Inferior parietal cortex (tissue), 1 donor: ENCODE measurements at regions not wholly inside any gene's neighbourhood (a gene's known extent, or its start where the extent isn't known, plus 50 kb on each side); places are given as distances from the start of the nearest gene placed in this dataset.
"Not testable (repeated sequence)": the region's sequence is repeated elsewhere in the genome, so short reads cannot be mapped to it uniquely, and the experiment has no call there.

ENCODE experiments used
- DNase-seq: peaks from one replicate; pipeline ENCODE4 v3.0.0-alpha.2; 2016; ENCODE audit errors: extremely low spot score

DNA sequence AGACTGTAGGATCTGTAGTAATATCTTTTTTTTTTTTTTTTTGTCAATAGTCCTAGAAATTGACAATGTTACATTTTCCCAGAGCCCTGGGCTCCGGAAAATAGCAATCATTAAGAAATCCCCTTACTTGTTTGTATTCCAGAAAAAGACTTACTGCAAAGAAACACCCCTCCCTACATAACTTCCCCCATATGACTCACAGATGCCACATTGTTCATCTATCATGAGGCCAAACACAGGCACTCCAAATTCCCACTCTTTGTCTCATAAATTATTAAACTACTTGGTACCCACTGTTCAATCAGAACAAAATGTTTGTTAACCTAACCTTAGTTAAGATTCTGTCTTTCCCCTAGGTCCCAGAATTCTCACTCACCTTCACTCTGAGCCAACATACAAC lies 53.5 kb downstream of the TEX51 start:
- DNase-seq, result no peak

DNA sequence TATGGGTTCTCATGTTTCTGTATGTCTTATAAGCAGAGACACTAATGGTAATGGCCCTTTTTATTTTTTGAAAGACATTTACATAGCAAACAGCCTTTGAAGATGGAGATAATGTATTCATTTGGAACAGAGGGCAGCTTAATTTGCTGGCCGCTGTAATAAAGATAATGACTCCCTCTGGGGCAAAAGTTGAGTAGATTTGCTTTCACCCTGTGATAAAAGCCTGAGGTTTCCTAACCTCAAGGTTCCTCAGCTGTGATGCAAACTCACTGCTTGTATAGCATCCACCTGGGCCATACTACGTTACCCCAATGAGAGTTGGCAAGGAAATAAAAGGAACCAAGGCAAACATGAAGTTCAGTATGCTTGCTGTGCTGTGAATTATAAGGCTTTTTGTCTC lies 54.8 kb downstream of the TEX51 start:
- DNase-seq, result no peak

DNA sequence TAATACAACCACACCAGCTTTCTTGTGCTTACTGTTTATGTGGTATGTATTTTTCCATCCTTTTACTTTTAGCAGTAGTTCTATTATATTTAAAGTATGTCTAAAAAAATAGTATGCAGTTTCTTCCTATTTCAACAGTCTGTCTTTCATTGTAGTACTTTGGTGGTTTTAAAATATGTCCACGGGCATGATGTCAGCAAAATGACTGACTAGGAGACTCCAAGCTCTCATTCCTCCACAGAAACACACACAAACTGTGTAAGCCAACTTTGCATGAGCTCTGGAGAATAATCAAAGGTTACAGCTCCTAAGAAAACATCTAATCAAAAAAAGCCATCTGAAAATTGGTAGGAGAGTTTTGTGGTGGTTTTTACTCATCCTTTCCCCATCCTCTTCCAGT lies 56.1 kb downstream of the TEX51 start:
- no peak for DNase-seq

DNA sequence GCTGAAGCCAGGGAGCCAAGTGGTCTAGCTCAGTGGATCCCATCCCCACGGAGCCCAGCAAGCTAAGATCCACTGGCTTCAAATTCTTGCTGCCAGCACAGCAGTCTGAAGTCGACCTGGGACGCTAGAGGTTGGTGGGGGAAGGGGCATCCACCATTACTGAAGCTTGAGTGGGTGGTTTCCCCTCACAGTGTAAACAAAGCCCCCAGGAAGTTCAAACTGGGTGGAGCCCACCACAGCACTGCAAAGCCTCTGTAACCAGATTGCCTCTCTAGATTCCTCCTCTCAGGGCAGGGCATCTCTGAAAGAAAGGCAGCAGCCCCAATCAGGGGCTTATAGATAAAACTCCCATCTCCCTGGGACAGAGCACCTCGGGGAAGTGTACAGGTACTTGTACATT lies 58.1 kb downstream of the TEX51 start:
- not testable (repeated sequence) for DNase-seq

DNA sequence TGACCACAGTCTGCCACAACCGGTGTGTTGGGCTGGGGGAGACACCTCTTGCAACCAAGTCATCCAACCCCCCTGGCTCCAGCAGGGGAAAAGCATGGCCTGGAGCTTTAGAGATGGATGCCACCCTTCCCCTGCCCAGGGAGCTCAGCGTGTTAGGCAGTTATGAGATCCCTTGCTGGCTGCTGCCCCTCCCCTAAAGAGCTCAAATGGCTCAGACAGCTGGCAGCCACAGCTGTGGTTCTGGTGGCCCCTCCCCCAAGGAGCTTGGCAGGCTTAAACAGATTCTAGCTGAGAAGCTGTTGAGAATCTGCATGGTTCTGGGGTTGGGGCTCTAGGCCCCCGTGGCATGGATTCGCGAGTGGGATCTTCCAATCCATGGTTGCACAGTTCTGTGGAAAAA lies 64.7 kb downstream of the TEX51 start:
- DNase-seq, result no peak

DNA sequence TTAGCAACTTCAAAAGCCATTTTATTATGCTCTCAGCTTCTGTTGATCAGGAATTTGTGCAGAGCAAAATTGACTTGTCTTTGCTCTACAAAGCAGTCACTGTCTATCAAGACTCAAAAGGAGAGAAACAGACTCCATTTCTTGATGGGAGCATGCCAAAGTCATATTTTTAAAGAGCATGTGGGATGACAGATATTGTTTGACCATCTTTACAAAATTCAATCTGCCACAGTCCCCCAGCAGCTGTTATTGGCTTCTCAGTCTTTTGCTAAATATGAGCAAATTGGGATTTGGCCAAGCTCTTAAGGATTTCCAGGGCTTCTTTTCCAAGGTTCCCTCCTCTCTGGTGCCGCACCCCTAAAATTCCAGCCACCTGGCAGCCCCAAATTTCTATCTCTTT lies 67.9 kb downstream of the TEX51 start:
- DNase-seq, result no peak

DNA sequence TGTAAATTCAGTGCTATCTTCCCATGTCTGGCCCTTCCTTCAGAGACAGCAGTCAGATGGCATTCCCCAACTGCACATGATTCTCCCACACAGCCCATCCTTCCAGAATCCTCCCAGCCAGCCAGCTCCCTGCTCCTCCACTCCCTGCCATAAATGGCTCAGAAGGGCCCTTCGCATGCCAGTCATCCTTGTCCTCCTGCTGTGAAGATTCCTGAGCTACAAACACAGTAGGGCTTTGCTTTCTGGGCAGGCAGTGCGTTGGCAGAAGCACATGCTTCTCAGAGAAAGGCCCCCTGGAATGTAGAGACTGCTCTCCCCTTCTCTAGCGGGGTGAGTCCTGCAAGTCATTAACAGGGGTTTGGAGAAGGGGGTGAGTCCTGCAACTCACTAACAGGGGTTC lies 71.9 kb downstream of the TEX51 start:
- DNase-seq, result no peak

DNA sequence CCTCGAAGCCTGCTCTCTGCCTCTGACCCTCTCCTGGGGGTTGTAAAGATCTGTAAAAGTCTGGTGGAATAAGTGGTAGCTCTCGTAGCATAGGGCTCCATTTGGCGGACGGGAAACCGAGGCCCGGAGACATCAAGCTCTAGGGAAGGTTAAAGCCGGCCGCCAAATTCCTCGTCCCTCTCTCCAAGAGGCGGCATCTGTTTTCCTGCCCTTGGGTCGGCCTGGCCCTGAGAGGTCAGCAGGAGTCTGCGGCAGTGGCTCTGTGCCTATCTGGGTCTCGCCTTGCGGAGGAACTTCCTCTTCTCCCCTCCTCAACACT lies 72.4 kb downstream of the TEX51 start:
- no peak for DNase-seq

DNA sequence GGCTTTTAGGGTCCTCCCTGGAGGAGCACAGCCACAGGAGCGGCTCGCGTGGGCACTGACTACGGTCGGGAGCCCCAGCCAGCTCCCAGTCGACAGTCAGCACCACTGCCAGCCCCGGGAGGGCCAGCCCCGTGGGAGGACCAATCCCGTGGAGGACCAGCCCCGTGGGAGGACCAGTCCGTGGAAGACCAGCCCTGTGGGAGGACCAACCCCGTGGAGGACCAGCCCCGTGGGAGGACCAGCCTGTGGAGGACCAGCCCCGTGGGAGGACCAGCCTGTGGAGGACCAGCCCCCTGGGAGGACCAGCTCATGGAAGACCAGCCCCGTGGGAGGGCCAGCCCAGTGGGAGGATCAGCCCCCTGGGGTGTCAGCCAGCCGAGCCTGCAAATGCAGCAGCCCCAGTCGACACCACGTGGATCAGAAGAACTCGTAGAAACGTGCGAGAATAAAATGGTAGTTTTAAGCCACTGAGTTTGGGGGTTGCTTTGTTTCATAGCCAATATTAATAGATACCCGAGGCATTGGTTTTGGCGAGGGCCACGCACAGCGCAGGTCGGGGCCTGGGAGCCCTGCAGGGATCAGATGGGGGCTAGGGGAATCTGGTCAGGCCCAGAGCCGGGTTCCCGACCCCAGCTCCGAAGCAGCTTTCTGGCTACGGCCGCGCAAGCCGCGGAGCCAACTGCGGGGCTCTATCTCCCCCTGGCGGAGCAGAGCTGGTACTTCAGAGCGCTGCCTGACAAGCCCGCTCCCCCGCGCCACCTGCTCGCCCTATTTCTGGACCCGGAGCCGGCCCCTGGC lies 73.0 kb downstream of the TEX51 start:
- DNase-seq, result peak; percentile 80

DNA sequence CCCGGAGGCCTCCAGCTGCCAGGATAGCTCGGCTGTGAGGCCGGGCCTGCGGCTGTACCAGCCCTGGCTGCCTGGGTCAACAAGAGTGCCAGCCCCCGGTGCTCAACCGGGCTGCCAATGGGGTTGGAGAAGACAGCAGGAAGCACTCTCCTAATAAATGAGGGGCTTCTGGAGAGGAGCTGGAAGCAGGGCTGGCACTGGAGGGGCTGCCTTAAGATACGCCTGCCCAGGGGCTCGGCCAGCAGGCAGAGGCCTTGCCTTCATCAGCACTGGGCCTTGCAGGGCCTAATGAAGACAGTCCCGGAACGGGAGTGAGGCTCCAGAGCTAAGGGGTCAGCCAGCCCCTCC lies 73.6 kb downstream of the TEX51 start:
- no peak for DNase-seq

DNA sequence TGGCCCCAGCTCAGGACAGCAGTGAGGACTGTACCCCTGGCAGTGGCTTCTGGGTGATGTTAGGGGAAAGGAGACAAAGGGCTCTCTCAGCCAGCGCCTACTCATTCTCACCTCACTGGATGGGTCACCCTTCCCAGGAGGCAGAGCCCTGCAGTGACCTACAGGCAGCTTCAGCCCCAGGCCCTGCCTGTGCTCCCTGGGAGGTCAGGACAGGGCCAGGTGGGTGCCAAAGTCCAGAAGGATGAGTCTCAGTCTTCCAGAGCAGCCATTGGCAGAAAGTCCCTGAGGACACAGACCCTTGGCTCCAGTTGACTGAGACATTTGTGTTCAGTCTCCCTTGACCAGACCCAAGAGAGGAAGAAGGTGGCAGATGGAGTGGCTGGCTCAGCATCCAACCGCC lies 75.1 kb downstream of the TEX51 start:
- DNase-seq, result no peak

DNA sequence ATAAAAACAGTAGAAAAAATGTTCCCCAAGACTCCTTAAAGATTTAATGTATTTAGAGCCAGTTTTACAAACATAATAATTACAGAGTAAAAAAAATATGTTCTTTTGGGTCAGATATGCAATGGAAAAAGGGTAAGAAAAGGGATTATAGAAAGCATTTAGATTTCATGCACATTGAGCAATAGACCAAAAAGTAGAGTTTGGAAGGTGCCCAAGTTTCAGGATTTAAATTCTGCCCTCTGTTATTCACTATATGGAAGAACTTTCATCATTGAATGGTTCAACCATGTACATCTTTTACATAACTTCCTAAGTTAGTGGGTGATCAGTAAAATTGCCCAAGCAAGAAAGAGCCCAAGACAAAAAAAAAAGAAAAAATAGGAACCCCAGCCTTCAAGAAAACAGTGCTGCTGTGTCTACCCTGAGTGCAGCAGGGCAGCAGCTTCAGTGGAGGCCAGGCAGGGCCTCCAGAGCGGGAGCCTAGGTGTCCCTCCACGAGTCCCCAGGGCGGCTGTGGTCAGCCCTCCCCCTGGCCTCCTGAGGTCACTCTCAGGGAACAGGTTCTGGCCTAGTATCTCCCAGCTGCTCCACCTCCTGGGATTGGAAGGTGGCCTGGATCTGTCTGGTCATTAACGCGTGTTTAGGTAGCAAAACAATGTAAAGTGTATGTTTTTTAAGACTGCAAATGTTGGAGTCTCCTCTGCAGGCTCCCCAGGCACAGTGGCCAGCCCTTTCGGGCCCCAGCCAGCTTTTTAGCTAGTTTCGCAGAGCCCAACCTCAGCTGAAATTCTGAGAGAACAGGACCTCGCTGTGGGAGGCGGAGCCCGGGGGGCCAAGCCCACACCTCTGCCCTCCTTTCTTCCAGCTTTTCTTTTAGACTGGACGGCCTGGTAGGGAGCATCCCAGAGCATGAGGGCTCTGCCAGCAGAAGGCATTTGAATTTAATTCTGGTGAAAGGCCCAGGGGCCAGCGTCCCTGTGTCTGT lies 77.3 kb downstream of the TEX51 start:
- DNase-seq, result no peak

DNA sequence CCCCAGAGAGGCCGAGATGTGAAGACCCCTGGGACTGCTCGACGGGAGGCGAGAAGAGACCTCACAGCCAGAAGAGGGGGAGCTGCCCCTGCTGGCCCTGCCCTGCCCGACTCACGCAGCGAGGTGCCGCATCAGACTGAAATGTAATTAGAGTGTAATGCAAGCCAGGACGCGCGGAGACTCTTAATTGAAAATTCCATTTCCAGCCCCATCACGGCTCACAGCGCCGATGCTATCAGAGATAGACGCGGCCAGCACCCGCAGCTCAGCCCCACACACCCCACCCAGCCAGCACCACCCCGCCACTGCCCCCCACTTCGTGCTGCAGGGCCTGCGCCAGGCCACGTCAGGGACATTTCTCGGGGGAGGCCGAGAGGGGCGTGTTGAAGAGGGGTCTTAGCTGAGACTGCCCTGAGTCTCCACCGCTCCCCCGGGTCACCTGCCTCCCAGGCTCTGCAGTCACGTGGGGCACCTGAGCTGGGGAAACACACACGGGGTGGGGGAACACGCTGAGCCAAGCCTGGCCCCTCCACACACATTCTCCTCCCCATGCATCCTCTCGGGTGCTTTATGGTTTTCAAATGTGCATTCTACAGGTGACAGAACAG lies 78.1 kb downstream of the TEX51 start:
- no peak for DNase-seq

DNA sequence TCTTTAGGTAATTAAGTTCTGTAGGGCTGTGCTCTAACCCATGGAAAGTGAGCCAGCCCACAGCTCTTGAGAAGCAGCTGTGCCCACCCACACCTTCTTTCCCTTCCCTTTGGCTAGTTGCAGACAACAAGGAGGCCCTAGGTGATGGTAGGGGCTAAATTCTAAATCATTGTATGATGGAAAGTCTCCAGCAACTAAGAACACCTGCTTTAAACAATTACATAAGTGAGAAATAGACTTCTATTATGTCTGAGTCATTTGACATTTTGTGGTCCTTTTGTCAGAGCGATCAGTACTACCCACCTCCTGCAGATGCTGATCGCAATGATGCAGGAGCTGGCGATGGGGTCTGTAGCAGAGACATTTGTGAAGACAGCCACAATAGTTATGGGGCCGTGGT lies 79.6 kb downstream of the TEX51 start:
- DNase-seq, result no peak

DNA sequence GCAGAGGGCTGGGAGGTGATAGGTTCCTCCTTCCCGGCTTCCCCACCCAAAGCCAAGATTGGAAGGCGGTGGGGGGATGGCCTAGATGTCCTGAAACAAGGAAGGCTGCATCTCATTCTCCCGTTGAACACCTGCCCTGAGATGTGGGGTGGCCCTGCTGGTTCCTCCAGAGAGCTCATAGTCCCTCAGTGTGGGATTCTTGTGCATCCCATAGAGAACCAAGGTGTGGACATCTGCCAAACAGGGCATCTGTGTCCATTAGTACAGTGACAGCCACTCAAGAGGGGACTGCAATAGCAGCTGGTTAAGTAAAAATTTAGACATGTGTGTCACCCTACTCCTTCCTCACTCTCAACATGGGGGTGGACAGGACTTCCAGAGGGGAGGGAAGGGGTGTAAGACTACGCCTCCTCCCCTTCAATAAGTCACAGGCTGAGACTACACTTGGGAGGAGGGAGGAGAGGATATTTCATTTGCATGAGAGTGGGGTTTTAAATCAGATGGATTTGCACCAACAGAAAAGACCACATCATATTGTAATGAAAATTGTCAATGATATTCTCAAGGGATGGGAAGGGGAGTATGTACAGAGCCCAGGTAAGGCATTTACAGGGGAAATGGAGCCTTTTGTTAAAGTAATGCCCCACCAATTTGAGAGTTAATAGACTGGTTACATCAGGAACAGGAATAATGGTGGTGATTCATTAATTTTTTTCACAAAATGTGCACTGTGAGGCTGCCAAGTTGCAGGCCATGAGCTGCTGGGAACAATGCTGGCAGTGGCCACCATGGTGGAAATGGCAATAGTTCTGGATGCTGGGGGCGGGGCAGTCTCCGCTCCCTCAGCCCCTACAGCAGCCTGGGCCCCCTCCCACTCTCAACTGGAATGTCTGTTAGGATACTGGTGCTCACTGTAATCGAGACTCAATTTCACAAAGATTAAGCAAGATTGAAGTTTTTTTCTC lies 80.6 kb downstream of the TEX51 start:
- DNase-seq, result peak; percentile 62

DNA sequence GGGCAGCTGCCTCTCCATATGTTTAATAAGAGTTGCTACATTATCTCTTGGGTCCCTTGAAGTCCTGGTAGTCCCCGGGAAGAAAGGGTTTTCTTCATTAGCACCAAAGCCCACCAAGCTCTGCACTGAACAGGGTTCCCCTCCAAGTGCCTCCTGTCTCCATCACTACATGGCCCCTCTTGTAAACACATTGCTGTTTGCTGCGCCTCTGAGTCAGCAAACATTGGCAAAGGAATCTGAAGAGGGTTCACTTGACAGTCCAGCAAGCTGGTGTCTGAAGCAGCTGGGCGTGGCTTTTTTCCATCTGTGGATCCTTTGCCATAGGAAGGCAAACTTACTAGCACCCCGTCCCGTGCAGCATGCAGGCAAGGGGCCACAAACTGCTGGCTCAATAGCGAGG lies 82.8 kb downstream of the TEX51 start:
- no peak for DNase-seq

DNA sequence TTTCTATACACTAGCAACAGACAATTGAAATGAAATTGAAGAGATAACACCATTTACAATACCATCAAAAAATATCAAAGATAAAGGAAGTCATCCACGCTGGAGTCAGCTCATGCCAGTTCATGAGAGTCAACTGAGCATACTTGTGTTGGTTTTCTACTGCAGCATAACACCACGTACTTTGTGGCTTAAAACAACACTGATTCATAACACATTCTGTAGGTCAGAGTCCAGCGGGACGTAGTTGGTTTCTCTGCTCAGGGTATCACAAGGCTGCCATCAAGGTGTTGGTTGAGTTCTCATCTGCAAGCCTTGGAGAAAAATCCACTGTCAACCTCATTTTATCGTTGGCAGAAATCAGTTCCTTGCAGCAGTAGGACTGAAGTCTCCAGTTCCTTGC lies 84.2 kb downstream of the TEX51 start:
- DNase-seq, result no peak

DNA sequence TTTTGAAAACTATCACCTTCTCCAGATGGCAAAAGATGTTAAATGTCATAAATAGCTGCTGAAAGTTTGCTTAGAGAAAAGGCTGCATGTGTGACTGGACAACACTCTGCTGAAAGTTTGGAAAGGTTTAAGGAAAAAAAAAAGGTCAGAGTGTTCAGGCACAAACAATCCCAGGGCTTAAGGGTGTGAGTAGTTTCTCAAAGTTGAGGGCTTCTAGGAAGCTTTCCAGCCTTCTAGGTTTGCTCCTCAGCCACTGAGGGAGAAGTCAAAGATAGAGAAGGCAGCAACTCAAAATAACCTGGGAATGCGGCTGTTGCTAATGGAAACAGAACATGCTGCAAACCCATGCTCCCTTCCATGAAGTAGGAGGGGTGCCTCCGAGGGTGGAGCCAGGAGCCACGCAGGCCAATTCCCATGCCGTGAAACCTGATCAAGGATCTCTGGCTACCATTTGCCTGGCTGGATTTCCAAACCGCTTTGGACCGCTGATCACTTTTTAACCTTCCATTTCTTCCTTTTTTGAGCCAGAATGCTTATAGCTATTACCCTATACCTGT lies 88.0 kb downstream of the TEX51 start:
- no peak for DNase-seq

DNA sequence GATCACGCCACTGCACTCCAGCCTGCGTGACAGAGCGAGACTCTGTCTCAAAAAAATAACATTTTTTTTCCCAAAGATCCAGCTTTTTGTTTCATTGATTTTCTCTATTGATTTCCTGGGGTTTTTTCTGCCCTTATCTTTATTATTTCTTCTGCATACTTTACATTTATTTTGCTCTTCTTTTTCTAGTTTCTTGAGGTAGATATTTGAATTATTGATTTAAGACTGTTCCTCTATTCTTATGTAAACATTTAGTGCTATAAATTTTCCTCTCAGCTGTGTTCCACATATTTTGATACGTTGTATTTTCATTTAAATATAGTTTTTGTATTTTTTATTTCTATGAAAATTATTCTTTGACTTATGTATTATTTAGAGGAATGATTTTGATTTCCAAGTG lies 89.8 kb downstream of the TEX51 start:
- DNase-seq, result no peak

DNA sequence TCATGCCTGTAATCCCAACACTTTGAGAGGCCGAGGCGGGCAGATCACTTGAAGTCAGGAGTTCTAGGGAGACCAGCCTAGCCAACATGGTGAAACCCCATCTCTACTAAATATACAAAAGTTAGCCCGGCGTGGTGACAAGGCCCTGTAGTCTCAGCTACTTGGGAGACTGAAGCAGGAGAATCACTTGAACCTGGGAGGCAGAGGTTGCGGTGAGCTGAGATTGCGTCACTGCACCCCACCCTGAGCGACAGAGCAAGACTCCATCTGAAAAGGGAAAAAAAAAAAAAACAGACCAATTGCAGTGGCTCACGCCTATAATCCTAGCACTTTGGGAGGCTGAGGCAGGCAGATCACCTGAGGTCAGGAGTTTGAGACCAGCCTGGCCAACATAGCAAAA lies 90.4 kb downstream of the TEX51 start:
- not testable (repeated sequence) for DNase-seq

DNA sequence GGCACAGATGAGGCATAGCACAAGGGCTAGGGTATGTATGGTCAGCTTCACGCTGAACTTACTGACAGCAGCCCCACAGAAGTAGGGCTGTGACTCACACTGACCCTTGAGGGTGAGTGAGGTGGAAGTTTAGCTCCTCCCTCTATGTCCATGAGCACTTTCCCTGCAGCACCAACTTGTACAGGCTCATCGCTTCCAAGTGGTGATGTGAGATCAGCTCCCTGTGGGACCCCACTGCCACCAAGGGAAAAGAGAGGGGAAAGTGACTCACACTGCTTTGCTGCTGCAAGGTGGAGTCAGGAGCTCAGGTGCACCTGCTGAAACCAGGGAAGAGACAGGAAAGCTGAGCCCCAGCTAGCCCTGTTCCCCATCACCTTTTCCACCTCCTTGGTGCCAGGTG lies 91.5 kb downstream of the TEX51 start:
- no peak for DNase-seq
